ENCODE measurements at regions not wholly inside any gene's neighbourhood (a gene's known extent, or its start where the extent isn't known, plus 50 kb on each side); places are given as distances from the start of the nearest gene placed in this dataset.

DNA sequence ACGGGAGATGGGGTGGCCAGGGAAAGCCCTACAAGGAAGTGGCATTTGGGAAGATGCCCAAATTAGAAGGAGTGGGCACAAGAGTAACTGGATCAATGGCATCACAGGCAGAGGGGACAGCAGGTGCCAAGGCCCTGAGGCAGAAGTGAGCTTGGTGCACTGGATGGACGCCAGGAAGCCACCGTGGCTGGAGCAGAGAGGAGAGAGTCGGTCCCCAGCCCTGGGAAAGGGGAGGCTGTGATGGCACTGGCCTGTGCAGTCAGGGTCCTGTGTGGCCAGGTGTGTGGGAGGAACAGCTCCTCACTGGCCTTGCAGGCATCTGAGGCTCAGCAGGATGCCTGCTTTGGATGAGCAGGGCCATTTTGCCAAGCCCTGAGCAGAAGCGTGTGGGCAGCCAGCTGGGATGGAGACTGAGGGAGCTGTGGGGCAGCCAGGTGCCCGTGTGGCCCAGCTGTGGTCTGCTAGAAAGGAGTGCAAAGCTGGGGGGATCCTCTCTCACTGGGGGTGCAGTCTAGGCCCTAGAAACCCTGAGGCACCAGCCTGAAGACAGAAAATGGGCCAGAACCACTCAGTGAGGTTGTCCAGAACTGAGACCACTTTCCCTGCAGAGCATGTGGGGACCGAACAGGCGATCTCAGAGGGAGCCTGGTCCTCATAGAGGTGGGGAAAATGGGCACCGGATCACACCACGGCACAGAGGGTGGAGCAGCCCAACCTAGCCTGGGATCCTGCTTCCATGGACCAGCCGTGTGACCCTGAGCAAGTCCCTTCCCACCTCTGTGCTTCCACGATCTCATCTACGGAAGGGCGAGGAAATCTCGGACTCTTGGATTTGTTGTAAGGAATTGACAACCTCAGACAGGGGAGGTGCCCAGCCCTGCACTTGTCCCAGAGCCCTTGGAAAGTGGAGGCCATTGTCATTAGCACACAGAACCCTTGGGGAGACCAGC, 78.6 kb upstream of the RTL6 start:
- Histone ChIP-seq H3K9ac (ENCODE audit: low read length) (no peak overlapping the region), H3K27ac (ENCODE audit: low read depth, low read length) (no peak overlapping the region), H3K9me2 (replicated peaks; ENCODE audit: insufficient read depth, low read length) (no peaks in the 10 kb centered on the region), H3K4me3 (ENCODE audit: insufficient read depth, low read length, poor library complexity, severe bottlenecking) (no peak overlapping the region), H3K4me2 (ENCODE audit: low read depth, low read length, poor library complexity, severe bottlenecking) (no peak overlapping the region), H3K9me3 (ENCODE audit: insufficient read depth, low read length) (no peaks in the 10 kb centered on the region), H3K79me2 (ENCODE audit: insufficient read depth, low read length) (no peaks in the 10 kb centered on the region), H3K27me3 (ENCODE audit: low read length) (no peaks in the 10 kb centered on the region), H3K36me3 (ENCODE audit: low read length) (no peaks in the 10 kb centered on the region), H2AFZ (ENCODE audit: low read depth, low read length, severe bottlenecking) (no peak overlapping the region), H4K20me1 (ENCODE audit: low read depth, low read length) (no peaks in the 10 kb centered on the region), H3F3A (ENCODE audit: insufficient read depth) (no peaks in the 10 kb centered on the region)
- TF ChIP-seq, protein P1, sequence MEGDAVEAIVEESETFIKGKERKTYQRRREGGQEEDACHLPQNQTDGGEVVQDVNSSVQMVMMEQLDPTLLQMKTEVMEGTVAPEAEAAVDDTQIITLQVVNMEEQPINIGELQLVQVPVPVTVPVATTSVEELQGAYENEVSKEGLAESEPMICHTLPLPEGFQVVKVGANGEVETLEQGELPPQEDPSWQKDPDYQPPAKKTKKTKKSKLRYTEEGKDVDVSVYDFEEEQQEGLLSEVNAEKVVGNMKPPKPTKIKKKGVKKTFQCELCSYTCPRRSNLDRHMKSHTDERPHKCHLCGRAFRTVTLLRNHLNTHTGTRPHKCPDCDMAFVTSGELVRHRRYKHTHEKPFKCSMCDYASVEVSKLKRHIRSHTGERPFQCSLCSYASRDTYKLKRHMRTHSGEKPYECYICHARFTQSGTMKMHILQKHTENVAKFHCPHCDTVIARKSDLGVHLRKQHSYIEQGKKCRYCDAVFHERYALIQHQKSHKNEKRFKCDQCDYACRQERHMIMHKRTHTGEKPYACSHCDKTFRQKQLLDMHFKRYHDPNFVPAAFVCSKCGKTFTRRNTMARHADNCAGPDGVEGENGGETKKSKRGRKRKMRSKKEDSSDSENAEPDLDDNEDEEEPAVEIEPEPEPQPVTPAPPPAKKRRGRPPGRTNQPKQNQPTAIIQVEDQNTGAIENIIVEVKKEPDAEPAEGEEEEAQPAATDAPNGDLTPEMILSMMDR (IDR thresholded peaks at IDR 0.05; ENCODE audit: insufficient read depth, low read length, poor library complexity, severe bottlenecking), result no peak
- TF ChIP-seq EZH2phosphoT487 (conservative IDR thresholded peaks at IDR 0.05; ENCODE audit: low read length), result no peak

DNA sequence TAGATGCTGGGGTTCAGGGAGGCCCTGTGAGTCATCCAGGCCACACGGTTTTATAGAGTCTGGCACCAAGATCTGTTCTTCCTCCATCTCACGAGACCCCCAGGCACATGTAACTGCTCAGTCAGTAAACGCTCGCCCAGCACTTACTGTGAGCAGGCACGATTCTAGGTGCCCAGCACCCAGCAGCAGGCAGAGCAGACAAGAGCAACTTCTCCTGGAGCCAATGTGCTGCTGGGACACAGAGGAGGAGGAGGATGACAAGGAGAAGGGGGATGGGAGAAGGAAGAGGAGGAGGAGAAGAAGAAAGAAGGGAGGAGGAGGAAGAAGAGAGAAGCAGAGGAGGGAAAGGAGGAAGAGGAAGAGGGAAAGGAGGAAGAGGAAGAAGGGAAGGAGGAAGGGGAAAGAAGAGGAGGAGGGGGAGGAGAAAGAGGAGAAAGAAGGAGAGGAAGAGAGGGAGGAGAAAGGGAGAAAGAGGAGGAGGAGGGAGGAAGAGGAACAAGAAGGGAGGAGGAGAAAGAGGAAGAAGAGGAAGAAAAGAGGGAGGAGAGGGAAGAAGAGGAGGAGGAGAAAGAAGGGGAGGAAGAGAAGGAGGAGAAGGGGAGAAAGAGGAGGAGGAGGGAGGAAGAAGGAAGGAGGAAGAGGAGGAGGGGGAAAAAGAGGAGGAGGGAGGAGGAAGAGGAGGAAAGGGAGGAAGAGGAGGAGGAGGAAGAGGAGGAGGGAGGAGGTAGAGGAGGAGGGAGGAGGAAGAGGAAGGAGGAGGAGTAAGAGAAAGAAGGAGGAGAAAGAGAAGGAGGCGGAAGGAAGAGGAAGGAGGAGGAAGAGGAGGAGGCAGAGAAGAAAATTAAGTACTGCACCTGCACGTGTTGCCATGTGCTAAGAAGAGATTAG, 77.6 kb upstream of the RTL6 start:
- Histone ChIP-seq H2AFZ (ENCODE audit: low read depth, low read length, severe bottlenecking) (no peak overlapping the region), H4K20me1 (ENCODE audit: low read depth, low read length) (no peaks in the 10 kb centered on the region), H3F3A (ENCODE audit: insufficient read depth) (no peaks in the 10 kb centered on the region), H3K4me2 (ENCODE audit: low read depth, low read length, poor library complexity, severe bottlenecking) (no peak overlapping the region), H3K36me3 (ENCODE audit: low read length) (no peaks in the 10 kb centered on the region), H3K9ac (ENCODE audit: low read length) (no peak overlapping the region), H3K4me3 (ENCODE audit: insufficient read depth, low read length, poor library complexity, severe bottlenecking) (no peak overlapping the region), H3K9me2 (replicated peaks; ENCODE audit: insufficient read depth, low read length) (no peaks in the 10 kb centered on the region), H3K9me3 (ENCODE audit: insufficient read depth, low read length) (no peaks in the 10 kb centered on the region), H3K79me2 (ENCODE audit: insufficient read depth, low read length) (no peaks in the 10 kb centered on the region), H3K27me3 (ENCODE audit: low read length) (no peaks in the 10 kb centered on the region), H3K27ac (ENCODE audit: low read depth, low read length) (no peak overlapping the region)
- TF ChIP-seq EZH2phosphoT487 (conservative IDR thresholded peaks at IDR 0.05; ENCODE audit: low read length), result no peak
- TF ChIP-seq, protein P1 (IDR thresholded peaks at IDR 0.05; ENCODE audit: insufficient read depth, low read length, poor library complexity, severe bottlenecking), result no peak

DNA sequence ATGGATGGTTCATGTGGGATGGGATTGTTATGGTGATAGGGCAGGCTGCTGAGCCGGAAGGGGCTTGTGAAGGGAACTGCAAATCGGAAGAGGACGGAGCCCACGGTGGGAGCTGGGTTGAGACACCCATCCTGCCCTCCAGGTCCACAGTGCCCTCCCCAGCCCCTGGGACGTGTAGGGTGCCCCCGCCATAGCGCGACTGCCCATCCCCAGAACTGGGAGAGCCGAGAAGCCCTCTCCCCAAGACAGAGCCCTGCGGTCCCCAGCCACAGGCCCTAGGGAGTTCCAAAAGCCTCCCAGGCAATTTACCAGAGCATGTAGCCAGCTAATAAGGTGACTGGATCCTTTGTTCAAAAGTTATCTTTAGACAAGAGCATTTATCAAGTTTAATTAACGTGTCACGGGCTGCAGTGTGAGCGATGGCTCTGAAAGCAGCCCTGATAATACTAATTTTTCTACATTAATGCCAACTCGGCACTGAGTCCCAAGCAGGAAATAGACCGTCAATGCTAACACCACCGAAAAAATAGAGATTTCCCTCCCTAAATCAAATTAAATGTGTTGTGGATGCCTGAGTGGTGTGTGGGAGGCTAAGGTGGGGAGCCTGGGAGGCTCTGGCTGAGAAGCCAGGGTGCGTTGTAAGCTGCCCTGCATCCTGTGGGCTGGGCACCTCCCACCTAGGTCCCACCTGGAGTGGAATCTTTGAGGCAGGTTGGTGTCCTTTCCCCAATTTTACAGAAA, 76.8 kb upstream of the RTL6 start:
- no peak overlapping the region for H3K4me3 ChIP-seq (ENCODE audit: insufficient read depth, low read length, poor library complexity, severe bottlenecking)
- H3K9me2 ChIP-seq (replicated peaks; ENCODE audit: insufficient read depth, low read length), result no peaks in the 10 kb centered on the region
- H3K27ac ChIP-seq (ENCODE audit: low read depth, low read length), result no peak overlapping the region
- no peaks in the 10 kb centered on the region for H3K36me3 ChIP-seq (ENCODE audit: low read length)
- H3F3A ChIP-seq (ENCODE audit: insufficient read depth), result no peaks in the 10 kb centered on the region
- H3K9me3 ChIP-seq (ENCODE audit: insufficient read depth, low read length), result no peaks in the 10 kb centered on the region
- H3K27me3 ChIP-seq (ENCODE audit: low read length), result no peaks in the 10 kb centered on the region
- no peak overlapping the region for H3K9ac ChIP-seq (ENCODE audit: low read length)
- TF ChIP-seq, protein P1 (IDR thresholded peaks at IDR 0.05; ENCODE audit: insufficient read depth, low read length, poor library complexity, severe bottlenecking), result no peak
- TF ChIP-seq EZH2phosphoT487 (conservative IDR thresholded peaks at IDR 0.05; ENCODE audit: low read length), result no peak
- H2AFZ ChIP-seq (ENCODE audit: low read depth, low read length, severe bottlenecking), result no peak overlapping the region
- no peak overlapping the region for H3K4me2 ChIP-seq (ENCODE audit: low read depth, low read length, poor library complexity, severe bottlenecking)
- H4K20me1 ChIP-seq (ENCODE audit: low read depth, low read length), result no peaks in the 10 kb centered on the region
- no peaks in the 10 kb centered on the region for H3K79me2 ChIP-seq (ENCODE audit: insufficient read depth, low read length)
